GM12864 (cell line): ENCODE measurements at regions not wholly inside any gene's neighbourhood (a gene's known extent, or its start where the extent isn't known, plus 50 kb on each side); places are given as distances from the start of the nearest gene placed in this dataset.

Experiments used
- DNase-seq: peaks from one replicate; pipeline ENCODE4 v3.0.0-alpha.2; 2011; ENCODE audit warnings: low read depth
- H3K4me3 ChIP-seq: 2 replicates; pipeline ENCODE4 v1.5.1; 2011; ENCODE audit warnings: mild to moderate bottlenecking, low read depth, low read length, control low read depth
- TF ChIP-seq, protein P1 (sequence below): IDR thresholded peaks from 2 replicates; pipeline ENCODE4 v1.5.1; 2011; ENCODE audit warnings: low read depth, mild to moderate bottlenecking, moderate library complexity, low read length, control low read depth, inconsistent platforms; ENCODE audit errors: missing control alignments

- no peak for DNase-seq
- no peak overlapping the region for H3K4me3 ChIP-seq
- TF ChIP-seq, protein P1, sequence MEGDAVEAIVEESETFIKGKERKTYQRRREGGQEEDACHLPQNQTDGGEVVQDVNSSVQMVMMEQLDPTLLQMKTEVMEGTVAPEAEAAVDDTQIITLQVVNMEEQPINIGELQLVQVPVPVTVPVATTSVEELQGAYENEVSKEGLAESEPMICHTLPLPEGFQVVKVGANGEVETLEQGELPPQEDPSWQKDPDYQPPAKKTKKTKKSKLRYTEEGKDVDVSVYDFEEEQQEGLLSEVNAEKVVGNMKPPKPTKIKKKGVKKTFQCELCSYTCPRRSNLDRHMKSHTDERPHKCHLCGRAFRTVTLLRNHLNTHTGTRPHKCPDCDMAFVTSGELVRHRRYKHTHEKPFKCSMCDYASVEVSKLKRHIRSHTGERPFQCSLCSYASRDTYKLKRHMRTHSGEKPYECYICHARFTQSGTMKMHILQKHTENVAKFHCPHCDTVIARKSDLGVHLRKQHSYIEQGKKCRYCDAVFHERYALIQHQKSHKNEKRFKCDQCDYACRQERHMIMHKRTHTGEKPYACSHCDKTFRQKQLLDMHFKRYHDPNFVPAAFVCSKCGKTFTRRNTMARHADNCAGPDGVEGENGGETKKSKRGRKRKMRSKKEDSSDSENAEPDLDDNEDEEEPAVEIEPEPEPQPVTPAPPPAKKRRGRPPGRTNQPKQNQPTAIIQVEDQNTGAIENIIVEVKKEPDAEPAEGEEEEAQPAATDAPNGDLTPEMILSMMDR: no peak
Observed at GRCh38 chr15:72979791-72980190, 72.5 kb upstream of the NEO1 start.

DNA sequence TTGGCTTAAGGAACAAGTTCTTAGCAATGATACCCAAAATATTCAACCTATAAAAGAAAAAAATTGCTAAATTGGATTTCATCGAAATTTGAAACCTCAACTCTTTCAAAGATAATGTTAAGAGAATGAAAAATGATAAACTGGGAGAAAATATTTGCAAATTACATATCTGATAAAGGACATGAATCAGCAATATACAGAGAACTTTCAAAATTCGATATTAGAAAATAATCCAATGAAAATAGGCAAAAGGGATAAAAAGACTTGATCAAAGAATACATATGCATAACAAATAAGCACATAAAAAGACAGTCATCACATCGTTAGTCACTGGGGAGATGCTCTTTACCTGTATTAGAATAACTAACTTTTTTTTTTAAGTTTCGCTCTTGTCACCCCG, 73.0 kb upstream of the NEO1 start:
- H3K4me3 ChIP-seq: no peak overlapping the region
- DNase-seq: no peak
- TF ChIP-seq, protein P1: no peak

- DNase-seq: no peak
- no peak overlapping the region for H3K4me3 ChIP-seq
- TF ChIP-seq, protein P1: no peak
Observed at GRCh38 chr15:72978223-72978622, 74.0 kb upstream of the NEO1 start.

- no peak overlapping the region for H3K4me3 ChIP-seq
- TF ChIP-seq, protein P1: no peak
- DNase-seq: no peak
Observed at GRCh38 chr15:72972362-72972761, 79.9 kb upstream of the NEO1 start.

- no peak for DNase-seq
- H3K4me3 ChIP-seq: no peak overlapping the region
- TF ChIP-seq, protein P1: no peak
Observed at GRCh38 chr15:72971766-72972165, 80.5 kb upstream of the NEO1 start.

- DNase-seq: no peak
- no peak overlapping the region for H3K4me3 ChIP-seq
- TF ChIP-seq, protein P1: no peak
Observed at GRCh38 chr15:72970933-72971760, 81.1 kb upstream of the NEO1 start.

GRCh38 chr15:72968531-72968922, 83.7 kb upstream of the NEO1 start:
- no peak for DNase-seq
- TF ChIP-seq, protein P1: no peak
- no peak overlapping the region for H3K4me3 ChIP-seq
